GM18870 (cell line): ENCODE measurements at regions not wholly inside any gene's neighbourhood (a gene's known extent, or its start where the extent isn't known, plus 50 kb on each side); places are given as distances from the start of the nearest gene placed in this dataset.

Source experiments
- ATAC-seq: cut with Tn5 transposase; IDR thresholded peaks from one replicate; pipeline ENCODE4 v1.9.1; 2021; ENCODE audit warnings: moderate library complexity; ENCODE audit not compliant: unreplicated experiment

DNA sequence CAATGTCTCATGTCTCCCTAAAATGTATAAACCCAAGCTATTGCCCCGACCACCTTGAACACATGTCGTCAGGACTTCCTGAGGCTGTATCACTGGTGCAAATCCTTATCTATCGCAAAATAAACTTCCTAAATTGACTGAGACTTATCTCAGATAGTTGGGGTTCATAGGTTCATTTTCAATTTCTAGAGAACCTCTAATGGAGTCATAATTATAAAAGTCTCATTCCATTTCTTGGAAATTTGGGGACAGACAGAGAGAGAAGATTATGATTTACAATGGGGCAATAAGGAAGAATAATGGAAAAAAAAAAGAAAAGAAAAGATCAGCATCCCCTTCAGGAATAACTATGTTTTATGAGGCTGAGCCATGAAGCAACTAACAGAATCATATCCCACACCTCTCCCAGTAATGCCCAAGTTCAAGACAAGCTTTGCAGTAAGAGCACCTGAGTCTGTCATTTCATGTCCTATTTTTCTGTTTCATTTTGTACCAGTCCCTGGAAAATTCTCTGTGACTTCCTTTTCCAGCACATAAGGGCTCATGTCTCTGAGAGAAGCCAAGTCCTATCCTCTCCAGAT is 70.0 kb upstream of the ETS2 start:
- no peak for ATAC-seq

DNA sequence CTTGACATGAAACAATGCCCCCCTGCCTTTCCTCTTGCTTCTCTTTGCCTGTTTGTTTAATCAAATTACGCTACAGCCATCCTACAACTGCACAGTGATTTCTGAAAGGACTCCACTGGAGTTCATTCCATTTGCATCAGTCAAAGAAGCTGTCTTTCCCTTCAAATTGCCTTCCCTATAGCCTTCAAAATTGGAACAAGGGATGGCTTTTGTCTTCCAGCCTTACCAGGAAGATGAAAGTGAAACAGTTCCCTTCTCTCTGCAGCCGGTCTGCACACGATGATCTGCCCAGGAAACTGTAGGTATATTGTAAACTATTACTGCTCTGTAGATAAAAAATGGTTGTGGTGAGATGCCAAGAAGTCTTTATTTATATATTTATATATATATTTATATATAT is 65.6 kb upstream of the ETS2 start:
- no peak for ATAC-seq

DNA sequence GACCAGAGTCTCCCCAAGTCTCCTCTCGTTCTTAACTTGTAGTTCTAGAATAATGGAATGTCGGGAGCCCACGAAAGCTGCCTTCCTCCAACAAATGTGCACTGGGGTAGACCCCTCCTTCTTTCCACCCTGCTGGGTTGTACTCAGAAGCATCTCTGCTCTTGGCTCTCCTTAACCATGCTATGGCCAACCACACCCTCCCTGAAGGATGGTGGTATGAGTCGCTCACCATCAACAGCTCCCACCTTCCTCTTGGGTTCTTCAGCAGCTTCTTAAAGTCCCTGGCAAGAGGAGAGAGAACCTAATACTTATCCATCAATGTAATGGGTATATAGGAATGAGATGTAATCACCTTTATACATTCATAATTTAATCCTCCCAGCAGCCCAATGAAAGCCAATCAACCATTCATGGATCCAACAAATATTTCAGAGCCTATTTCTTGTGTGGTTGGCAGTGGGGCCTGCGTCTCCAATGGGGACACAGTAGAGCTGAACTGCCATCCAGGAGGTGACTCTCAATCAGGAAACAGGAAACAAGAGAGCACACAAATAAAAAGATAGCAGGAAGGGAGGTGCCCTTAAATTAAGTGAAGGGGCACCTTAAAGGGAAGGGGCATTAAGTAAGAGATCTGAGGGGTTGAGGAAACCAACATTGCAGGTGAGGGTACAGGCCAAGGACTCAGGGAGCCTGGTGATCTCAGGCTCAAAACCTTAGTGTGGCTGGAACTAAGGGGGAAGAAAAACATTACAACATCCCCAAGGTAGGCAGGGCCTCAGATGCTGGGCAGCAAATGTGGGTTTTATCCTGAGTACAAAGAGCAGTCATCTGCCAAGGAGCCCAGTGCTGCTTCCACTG is 64.4 kb upstream of the ETS2 start:
- ATAC-seq, result no peak

DNA sequence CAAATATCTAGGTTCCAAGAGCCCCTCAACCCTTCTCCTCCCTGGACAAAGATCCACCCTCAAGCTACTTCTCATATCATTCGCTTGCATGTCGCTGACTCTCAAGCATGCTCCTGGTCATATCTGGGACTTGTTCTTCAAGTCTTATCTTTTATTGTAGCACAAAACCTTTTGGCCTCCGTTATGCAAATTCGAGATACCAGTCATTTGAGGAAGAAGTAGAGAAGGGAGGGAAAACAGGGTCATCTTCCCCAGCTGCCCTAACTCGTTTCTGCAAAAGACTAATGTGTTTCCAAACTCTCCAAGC is 63.8 kb upstream of the ETS2 start:
- ATAC-seq, result no peak

DNA sequence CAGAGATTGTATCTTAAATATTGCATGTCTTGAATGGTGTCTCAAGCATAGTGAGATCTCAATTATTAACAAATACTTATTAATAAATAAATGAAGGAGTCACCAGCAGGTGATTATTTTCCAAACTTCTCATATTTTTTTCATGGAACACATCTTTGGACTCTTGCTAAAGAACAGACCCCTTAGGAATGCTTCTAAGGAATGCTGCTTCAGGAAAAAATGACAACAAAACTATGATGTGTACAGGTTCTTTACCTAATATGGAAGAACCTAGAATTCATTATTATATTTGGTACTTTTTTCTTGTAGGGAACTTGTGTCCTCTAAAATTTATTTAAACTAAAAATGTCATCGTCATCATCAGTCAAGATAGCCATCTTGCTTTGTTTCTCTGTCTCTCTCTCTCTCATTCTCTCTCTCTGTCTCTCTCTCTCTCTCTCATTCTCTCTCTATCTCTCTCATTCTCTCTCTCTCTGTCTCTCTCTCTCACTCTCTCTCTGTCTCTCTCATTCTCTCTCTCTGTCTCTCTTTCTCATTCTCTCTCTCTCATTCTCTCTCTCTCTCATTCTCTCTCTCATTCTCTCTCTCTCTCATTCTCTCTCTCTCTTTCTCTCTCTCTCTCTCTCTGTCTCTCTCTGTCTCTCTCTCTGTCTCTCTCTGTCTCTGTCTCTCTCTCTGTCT is 63.0 kb upstream of the ETS2 start:
- ATAC-seq, result no peak

DNA sequence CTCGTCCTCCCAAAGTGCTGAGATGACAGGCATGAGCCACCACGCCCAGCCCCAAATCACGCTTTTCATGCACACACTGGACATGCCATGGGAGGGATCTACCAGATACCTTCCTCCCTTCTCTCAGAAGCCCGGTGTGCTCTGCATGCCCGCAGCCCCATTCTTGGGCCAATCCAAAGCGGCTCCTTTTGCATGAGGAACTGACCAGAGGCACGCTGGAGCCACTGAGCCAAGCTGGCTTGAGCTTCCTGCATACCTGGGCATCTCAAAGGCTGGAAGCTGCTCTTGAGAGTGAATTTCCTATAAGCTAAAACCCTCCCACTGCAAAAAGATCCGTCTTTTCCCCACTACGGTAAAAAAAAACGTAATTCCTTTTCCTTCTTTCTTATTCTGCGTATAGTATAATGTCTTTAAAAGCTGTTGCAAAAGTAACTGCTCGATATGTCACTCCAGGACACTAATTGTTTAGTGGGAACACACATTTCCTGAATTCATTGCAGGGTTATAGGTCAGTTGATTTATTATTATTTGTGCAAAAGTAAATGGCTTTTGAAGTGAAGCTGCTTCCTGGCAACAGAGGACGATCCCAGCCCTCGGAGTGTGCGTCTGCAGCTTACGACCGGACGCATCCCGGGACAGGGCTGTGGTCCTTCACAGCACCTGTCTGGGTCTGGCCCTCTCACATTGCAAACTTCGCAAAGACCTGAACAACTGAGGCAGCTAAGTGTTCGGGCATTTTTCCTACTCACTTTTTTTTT is 61.8 kb upstream of the ETS2 start:
- no peak for ATAC-seq

DNA sequence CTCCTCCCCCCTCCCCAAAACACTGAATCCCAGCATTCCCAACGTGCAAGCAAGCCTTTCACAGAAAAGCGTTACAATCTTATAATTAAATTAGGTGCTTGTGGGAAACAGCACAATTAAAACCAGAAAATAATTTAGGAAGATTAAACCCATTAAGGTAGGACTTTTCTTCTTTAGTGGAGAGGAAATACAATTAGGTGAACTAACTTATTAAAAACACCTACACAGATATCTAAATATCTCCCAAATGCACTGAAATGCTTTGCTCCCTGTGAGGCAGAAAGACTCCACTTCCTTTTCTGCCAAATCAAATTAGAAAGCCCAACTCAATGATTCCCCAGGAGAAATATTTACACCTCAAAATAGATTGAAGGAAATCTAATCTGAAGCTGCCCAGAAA is 60.9 kb upstream of the ETS2 start:
- no peak for ATAC-seq

DNA sequence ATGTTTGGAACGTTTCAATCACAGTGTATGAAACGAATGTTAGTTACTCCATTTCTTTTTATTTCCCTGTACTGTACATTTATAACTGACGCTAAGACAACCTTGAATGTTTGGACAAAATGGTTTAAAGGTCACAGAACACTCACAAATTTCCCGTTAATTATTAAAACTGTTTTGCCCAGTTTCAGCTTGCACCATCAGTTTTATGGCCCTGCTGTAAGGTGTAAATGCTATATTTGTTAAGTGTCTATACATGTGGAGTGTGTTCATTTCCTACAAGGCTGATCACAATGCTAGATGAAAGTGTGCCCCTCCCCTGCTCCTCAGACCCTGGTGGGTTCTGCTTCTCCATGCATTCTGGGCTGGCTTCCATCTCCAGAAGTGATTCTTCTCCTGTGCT is 57.9 kb upstream of the ETS2 start:
- no peak for ATAC-seq

DNA sequence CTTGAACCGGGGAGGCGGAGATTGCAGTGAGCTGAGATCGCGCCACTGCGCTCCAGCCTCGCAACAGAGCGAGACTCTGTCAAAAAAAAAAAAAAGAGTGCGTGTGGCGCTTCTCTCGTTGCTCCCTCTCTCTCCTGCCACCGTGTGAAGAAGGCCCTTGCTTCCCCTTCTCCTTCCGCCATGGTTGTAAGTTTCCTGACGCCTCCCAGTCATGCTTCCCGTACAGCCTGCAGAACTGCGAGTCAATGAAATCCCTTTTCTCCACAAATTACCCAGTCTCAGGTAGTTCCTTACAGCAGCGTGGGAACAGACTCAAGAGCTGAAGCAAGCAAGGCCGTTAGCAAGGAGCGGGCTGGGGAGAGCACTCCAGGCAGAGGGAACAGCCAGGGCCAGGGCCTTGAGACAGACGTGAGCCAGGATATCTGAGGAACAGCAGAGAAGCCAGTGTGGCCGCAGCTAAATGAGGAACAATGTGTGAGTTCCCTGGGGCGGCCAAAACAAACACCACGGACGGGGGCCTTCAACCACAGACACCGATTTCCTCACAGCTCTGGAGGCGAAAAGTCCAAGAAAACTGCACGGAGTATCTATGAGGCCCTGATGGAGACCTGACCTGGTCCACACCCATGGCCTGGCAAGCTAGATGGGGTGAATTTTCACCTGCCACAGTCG is 54.2 kb upstream of the ETS2 start:
- ATAC-seq, result no peak

DNA sequence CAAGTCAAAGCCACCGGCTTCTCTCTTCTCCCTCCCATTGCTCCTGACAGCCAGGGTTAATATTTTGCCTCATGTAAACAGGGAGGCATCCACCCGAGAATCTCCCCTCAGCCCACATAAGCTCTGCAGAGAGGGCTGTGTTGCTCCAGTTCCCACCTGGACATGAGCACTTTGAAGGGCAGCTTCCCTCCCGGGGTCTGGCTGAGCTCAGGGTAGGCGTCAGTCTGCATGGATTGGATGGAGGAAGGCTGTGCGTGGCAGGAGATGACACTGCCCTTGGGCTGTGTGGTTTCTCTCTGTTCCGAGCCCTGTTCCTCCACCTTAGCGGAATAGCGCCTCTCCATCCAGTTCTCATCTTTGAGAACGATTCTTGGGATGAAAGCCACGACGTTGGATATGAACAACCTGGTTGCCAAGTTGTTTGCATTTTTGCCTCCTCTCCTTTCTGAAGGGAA is 53.7 kb upstream of the ETS2 start:
- ATAC-seq, result no peak

DNA sequence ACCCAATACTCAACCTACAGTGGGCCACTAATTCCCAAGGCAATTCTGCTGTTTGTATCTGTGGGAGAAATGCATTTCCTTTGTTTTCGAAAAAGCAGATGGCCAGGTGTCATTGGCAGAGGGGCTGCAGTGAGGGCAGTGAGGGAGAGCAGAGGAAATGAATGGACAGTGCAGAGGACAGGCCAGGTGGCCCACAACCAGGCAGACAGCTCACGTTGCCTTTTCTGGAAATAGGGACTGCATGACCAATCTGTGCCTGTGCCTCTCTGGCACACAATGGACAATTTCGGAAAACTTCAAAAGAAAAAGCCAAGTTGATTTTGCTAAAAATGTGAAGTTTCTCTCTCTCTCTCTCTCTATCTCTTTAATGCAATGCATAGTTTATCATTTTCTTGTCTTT is 52.6 kb upstream of the ETS2 start:
- no peak for ATAC-seq

DNA sequence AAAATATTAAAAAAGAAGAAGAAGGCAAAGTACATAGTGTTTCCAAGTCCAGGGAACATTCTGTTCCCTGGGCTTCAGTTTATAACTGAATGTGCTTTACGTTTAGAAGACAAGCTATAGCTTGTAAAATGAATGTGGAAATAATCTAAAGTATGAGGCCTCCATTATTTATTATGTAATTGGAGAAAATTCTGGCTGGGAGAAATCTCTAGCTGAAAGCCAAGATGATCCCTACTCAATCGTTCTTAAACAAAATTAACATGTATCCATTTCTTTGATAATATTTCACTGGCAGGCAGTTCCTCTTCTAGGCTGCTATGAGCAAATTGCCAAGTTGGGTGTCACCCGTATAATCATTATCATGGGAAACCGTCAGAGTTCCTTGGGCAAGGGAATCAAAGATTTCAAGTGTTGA is 52.2 kb upstream of the ETS2 start:
- no peak for ATAC-seq
